ENCODE measurements at regions not wholly inside any gene's neighbourhood (a gene's known extent, or its start where the extent isn't known, plus 50 kb on each side); places are given as distances from the start of the nearest gene placed in this dataset.

DNA sequence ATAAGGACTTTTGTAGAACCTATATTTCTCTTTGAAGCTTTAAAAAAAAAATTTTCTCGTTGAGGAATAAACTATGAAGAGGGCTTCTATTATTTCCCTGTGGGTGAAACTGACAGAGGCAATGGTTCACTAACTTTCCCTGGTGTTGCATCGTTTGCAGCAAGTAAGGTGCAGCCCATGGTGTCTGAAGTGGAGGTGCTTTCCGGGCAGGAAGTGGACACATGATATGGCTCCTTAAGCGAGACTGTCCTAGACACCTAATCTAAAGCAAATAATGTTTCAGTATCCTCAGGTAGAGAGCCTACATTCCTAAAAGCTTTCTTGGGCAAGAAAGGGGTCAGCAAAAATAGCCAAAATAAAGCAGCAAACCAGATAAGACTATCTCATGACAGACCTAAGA, 437.6 kb upstream of the ARGLU1 start:
- no peaks in the 10 kb centered on the region for H3K9me3 ChIP-seq
- H3K27me3 ChIP-seq = no peaks in the 10 kb centered on the region
- H3K27ac ChIP-seq = no peak overlapping the region
- H3K36me3 ChIP-seq = no peaks in the 10 kb centered on the region
- no peak overlapping the region for H3K4me3 ChIP-seq
- TF ChIP-seq, protein P1, sequence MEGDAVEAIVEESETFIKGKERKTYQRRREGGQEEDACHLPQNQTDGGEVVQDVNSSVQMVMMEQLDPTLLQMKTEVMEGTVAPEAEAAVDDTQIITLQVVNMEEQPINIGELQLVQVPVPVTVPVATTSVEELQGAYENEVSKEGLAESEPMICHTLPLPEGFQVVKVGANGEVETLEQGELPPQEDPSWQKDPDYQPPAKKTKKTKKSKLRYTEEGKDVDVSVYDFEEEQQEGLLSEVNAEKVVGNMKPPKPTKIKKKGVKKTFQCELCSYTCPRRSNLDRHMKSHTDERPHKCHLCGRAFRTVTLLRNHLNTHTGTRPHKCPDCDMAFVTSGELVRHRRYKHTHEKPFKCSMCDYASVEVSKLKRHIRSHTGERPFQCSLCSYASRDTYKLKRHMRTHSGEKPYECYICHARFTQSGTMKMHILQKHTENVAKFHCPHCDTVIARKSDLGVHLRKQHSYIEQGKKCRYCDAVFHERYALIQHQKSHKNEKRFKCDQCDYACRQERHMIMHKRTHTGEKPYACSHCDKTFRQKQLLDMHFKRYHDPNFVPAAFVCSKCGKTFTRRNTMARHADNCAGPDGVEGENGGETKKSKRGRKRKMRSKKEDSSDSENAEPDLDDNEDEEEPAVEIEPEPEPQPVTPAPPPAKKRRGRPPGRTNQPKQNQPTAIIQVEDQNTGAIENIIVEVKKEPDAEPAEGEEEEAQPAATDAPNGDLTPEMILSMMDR (IDR thresholded peaks at IDR 0.05) = no peak
- no peaks in the 10 kb centered on the region for H3K4me1 ChIP-seq
- DNase-seq (ENCODE audit: low spot score) = no peak

- no peaks in the 10 kb centered on the region for H3K9me3 ChIP-seq
- H3K4me3 ChIP-seq = no peak overlapping the region
- no peaks in the 10 kb centered on the region for H3K27me3 ChIP-seq
- H3K4me1 ChIP-seq = no peaks in the 10 kb centered on the region
- no peaks in the 10 kb centered on the region for H3K36me3 ChIP-seq
- no peak for DNase-seq (ENCODE audit: low spot score)
- no peak overlapping the region for H3K27ac ChIP-seq
- TF ChIP-seq, protein P1 (IDR thresholded peaks at IDR 0.05) = no peak
Measured at GRCh38 chr13:107003911-107004310, 436.0 kb upstream of the ARGLU1 start.

- TF ChIP-seq, protein P1 (IDR thresholded peaks at IDR 0.05) = no peak
- Histone ChIP-seq H3K36me3 (no peaks in the 10 kb centered on the region), H3K4me1 (no peaks in the 10 kb centered on the region)
Measured at GRCh38 chr13:106998664-106999063, 430.7 kb upstream of the ARGLU1 start.

DNA sequence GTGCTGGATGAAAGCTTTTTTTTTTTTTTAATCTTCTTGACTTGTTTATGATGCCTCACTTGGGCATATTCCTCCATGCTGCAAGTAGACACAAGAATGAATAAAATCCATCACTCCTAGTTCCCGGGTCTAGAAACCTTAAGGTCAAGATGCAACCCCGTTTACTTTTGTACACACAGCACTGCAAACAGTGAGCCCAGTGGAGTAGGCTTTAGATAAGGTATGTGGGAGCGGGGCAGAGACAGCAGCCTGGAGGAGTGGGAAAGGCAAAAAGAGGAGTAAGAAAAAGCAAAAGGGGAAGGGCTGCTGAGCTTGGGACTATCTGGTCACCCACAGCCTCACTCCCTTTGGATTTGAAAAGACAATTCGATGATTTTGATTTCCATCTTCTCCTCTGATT, 429.8 kb upstream of the ARGLU1 start:
- no peak for DNase-seq (ENCODE audit: low spot score)
- TF ChIP-seq, protein P1 (IDR thresholded peaks at IDR 0.05) = no peak
- Histone ChIP-seq H3K36me3 (no peaks in the 10 kb centered on the region), H3K27me3 (no peaks in the 10 kb centered on the region), H3K9me3 (peaks cover 0 to 3% of the 10 kb centered on the region in 2 donors), H3K4me3 (no peak overlapping the region), H3K27ac (no peak overlapping the region), H3K4me1 (no peaks in the 10 kb centered on the region)

More at GRCh38 chr13:106998664-106999063, 430.7 kb upstream of the ARGLU1 start:
- DNase-seq (ENCODE audit: low spot score) = no peak
- no peak overlapping the region for H3K4me3 ChIP-seq
- H3K27ac ChIP-seq = no peak overlapping the region
- no peaks in the 10 kb centered on the region for H3K27me3 ChIP-seq
- peaks cover 0 to 3% of the 10 kb centered on the region in 2 donors for H3K9me3 ChIP-seq

DNA sequence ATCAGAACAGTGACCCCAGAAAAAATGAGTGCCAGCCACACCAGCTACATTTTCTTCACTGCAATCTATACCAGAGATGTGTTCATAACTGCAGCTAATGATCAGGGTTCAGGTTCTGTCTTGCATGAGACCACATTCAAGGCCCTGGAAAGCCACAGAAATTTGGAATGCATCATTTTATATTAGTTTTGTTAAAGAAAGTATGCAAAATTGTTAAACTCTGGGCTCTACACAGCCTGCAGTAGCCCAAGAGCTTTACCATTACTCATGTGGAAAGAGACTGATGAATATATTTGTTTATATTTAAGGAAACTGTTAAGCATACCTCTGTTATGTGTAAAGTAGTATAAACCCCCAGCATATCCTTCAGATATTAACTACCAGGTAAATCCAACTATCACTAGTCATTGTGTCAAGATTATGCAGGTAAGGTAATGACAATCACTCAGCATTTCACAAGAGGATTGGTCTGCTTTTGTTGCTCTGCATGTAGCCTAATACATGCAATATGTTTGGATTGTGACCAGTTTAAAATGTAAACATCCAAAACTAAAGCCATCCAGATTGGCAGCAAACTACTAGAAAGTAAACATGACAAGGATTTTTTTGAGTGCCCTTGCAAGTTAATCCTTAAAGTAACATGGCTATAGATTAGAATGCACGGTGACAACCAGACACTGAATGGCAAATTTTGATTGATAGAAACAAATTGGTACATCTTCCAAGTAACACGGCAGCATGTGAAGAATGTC, 429.1 kb upstream of the ARGLU1 start:
- no peak overlapping the region for H3K27ac ChIP-seq
- no peak for DNase-seq (ENCODE audit: low spot score)
- no peaks in the 10 kb centered on the region for H3K4me1 ChIP-seq
- no peaks in the 10 kb centered on the region for H3K27me3 ChIP-seq
- H3K36me3 ChIP-seq = no peaks in the 10 kb centered on the region
- H3K4me3 ChIP-seq = no peak overlapping the region
- peaks cover 0 to 3% of the 10 kb centered on the region in 2 donors for H3K9me3 ChIP-seq
- TF ChIP-seq, protein P1 (IDR thresholded peaks at IDR 0.05) = no peak

- H3K9me3 ChIP-seq = no peaks in the 10 kb centered on the region
- H3K4me3 ChIP-seq = no peak overlapping the region
- H3K27ac ChIP-seq = no peak overlapping the region
- TF ChIP-seq, protein P1 (IDR thresholded peaks at IDR 0.05) = no peak
- H3K27me3 ChIP-seq = no peaks in the 10 kb centered on the region
- no peaks in the 10 kb centered on the region for H3K4me1 ChIP-seq
- H3K36me3 ChIP-seq = no peaks in the 10 kb centered on the region
- no peak for DNase-seq (ENCODE audit: low spot score)
Measured at GRCh38 chr13:106990594-106990993, 422.7 kb upstream of the ARGLU1 start.
